Skeletal muscle tissue (tissue), 3 donors: ENCODE measurements at regions not wholly inside any gene's neighbourhood (a gene's known extent, or its start where the extent isn't known, plus 50 kb on each side); places are given as distances from the start of the nearest gene placed in this dataset.

Experiments used
- H3K27ac ChIP-seq: one replicate; pipeline ENCODE4 v1.7.0; 2013; ENCODE audit warnings: mild to moderate bottlenecking, low read depth, low read length, inconsistent platforms
- H3K27me3 ChIP-seq, 3 donors: one replicate each; pipeline ENCODE4 v1.7.0; 2013; ENCODE audit warnings: low read length in 3 of 3; ENCODE audit not compliant: control insufficient read depth in 3 of 3, insufficient read depth in 3 of 3
- H3K36me3 ChIP-seq, 3 donors: one replicate each; pipeline ENCODE4 v1.7.0; 2013; ENCODE audit warnings: low read length in 3 of 3; ENCODE audit not compliant: control insufficient read depth in 3 of 3, insufficient read depth in 3 of 3
- H3K4me1 ChIP-seq, 3 donors: one replicate each; pipeline ENCODE4 v1.7.0; 2013; ENCODE audit warnings: low read length in 3 of 3, mild to moderate bottlenecking in 3 of 3; ENCODE audit not compliant: control insufficient read depth in 3 of 3, insufficient read depth in 3 of 3
- H3K4me3 ChIP-seq, 3 donors: one replicate each; pipeline ENCODE4 v1.7.0; 2013; ENCODE audit warnings: low read length in 3 of 3
- H3K9ac ChIP-seq, 3 donors: one replicate each; pipeline ENCODE4 v1.7.0; 2013; ENCODE audit warnings: low read length in 3 of 3, mild to moderate bottlenecking in 3 of 3, moderate library complexity in 2 of 3, low read depth in 1 of 3
- H3K9me3 ChIP-seq, 3 donors: one replicate each; pipeline ENCODE4 v1.7.0; 2013; ENCODE audit warnings: low read length in 3 of 3; ENCODE audit not compliant: control insufficient read depth in 3 of 3
- donor health status: Osteomylitis.

DNA sequence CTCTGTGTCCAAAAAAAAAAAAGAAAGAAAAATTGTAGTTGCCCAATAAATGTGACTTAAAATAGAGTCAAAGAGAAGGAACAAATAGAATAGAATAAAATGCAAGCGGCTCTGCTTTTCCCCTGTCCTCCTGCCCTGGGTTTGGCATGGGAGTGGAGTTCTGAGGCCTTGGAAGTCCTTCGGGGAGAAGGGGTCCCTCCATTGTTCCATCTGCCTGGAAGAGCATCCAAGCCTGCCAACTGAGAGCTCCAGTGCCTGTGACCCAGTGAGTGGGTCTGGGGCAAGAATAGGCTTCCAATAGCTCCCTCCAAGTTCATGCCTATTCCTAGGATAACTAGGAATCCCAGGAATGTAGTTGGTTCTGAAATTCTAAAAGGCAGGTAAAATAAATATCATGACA lies 321.4 kb downstream of the MYCN start:
- no peaks in the 10 kb centered on the region for H3K27me3 ChIP-seq
- no peak overlapping the region for H3K27ac ChIP-seq
- H3K9me3 ChIP-seq, result no peaks in the 10 kb centered on the region
- H3K9ac ChIP-seq, result no peak overlapping the region
- H3K4me3 ChIP-seq, result no peak overlapping the region
- peaks cover 0 to 7% (median 3%) of the 10 kb centered on the region in 3 donors for H3K4me1 ChIP-seq
- H3K36me3 ChIP-seq, result no peaks in the 10 kb centered on the region

- H3K27me3 ChIP-seq, result no peaks in the 10 kb centered on the region
Measured at GRCh38 chr2:16261071-16261470, 320.7 kb downstream of the MYCN start.

DNA sequence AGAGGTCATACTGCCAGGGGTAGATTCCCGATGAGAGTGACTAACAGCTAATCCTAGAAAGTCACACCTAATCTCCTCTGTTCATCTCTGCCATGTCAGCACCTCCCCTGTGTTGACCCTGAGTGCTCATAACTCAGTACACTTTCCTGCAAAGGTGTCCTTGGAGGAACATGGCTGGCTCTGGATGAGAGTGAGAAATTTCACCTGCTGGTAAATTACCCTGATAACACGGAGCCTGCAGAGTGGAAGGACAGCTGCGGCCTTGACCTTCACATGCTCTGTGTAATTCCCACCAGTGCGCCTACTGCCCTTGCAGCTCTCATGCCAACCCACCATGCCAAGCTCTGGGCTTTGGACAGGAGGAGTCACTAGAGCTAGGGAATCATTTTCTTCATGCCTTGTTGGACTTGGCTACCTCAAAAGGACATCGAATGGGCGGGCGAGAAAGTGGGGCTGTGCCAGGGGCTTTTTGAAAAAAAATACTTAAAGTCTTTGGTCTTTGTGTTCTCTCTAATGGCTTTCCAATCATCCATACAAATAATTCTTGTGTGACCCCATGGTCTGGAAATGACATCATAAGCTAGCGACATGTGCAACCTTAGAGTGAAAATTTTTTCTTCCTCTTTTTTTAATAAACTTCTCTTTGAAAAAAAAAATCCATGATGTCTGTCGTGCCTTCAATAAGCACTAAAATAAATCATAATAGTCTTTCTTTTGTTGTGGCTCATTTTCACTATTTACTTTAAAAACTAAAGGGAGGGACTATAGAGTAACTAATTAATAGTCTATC lies 319.9 kb downstream of the MYCN start:
- no peak overlapping the region for H3K9ac ChIP-seq
- no peak overlapping the region for H3K4me3 ChIP-seq
- peaks cover 0 to 7% (median 3%) of the 10 kb centered on the region in 3 donors for H3K4me1 ChIP-seq
- H3K9me3 ChIP-seq, result no peaks in the 10 kb centered on the region
- H3K27ac ChIP-seq, result no peak overlapping the region
- no peaks in the 10 kb centered on the region for H3K36me3 ChIP-seq
- H3K27me3 ChIP-seq, result no peaks in the 10 kb centered on the region

More at GRCh38 chr2:16261071-16261470, 320.7 kb downstream of the MYCN start:
- H3K9ac ChIP-seq, result no peak overlapping the region
- no peaks in the 10 kb centered on the region for H3K36me3 ChIP-seq
- no peaks in the 10 kb centered on the region for H3K9me3 ChIP-seq
- H3K4me1 ChIP-seq, result peaks cover 0 to 7% (median 3%) of the 10 kb centered on the region in 3 donors
- H3K27ac ChIP-seq, result no peak overlapping the region
- H3K4me3 ChIP-seq, result no peak overlapping the region

- Histone ChIP-seq H3K36me3 (no peaks in the 10 kb centered on the region), H3K4me3 (no peak overlapping the region), H3K9ac (no peak overlapping the region), H3K27me3 (no peaks in the 10 kb centered on the region), H3K27ac (no peak overlapping the region), H3K4me1 (peaks cover 0 to 7% (median 3%) of the 10 kb centered on the region in 3 donors), H3K9me3 (no peaks in the 10 kb centered on the region)
Measured at GRCh38 chr2:16259010-16259409, 318.7 kb downstream of the MYCN start.

GRCh38 chr2:16258350-16258749 lies 318.0 kb downstream of the MYCN start:
- Histone ChIP-seq H3K4me1 (peaks cover 0 to 7% (median 3%) of the 10 kb centered on the region in 3 donors), H3K9me3 (no peaks in the 10 kb centered on the region), H3K36me3 (no peaks in the 10 kb centered on the region), H3K27me3 (no peaks in the 10 kb centered on the region), H3K27ac (no peak overlapping the region), H3K4me3 (no peak overlapping the region), H3K9ac (no peak overlapping the region)

DNA sequence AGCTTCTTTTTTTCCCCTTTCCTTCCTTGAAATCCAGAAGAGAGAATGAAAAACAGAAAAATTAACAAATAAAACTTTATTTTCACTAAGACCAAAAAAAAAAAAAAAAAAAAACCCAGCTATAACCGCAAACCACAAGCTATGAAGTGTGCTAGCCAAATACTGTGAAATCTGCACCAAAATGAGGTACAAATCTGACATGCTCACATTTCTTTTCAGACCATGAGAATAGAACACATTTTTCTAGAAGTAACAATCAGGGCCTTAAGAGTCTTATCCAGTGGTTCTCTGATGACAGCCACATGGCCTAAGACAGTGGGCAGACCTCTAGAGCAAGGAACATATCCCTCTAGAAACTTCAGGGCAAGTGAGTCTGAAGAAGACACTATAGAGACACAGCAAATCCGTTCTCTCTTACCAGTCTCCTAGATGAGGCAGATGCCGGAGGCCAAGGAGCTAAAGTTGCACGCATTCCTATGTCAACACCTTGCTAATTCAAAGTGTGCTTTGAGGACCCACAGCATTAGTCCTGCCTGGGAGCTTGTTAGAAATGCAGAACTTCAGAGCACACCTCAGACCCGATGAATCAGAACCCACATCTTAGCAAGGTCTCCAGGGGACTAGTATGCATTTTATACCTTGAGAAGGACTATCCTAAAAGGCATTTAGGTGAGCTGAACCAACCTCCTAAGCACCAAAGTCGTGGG lies 317.1 kb downstream of the MYCN start:
- Histone ChIP-seq H3K27me3 (no peaks in the 10 kb centered on the region), H3K4me1 (peaks cover 0 to 7% (median 3%) of the 10 kb centered on the region in 3 donors), H3K27ac (no peak overlapping the region)

DNA sequence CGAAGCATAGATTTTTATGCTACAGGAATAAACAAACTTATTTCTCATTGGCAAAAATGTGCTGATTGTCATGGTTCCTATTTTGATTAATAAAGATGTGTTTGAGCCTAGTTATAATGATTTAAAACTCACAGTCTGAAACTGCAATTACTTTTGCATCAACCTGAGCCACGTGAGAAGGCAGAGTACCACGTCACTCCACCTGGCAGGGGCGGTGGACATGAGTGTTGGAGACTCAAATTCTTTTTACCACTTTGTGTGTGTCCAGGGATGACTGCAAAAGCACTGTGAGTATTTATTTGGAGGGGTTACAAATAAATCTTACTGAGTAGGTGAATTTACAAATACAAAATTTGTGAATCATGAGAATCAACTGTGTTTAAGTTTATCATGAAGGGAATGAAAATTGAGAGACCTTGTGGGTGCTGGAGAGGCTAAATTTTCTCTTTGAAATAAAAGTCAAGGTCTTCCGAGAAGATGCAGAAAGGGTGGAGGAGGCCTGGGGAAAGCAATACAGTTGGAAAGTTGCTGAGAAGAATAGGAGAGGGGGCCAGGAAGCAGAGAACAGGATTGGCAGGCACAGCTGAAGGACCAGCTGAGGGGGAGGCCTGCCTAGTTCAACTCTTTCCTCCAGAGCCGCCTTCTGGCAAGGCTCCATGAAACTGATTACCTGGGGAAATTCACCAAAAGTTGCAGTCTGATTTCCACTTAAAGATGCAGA lies 316.4 kb downstream of the MYCN start:
- peaks cover 0 to 7% (median 3%) of the 10 kb centered on the region in 3 donors for H3K4me1 ChIP-seq
- H3K27ac ChIP-seq, result no peak overlapping the region
- no peaks in the 10 kb centered on the region for H3K9me3 ChIP-seq
- H3K36me3 ChIP-seq, result no peaks in the 10 kb centered on the region
- H3K9ac ChIP-seq, result no peak overlapping the region
- no peaks in the 10 kb centered on the region for H3K27me3 ChIP-seq
- no peak overlapping the region for H3K4me3 ChIP-seq

More for the DNA sequence above, 317.1 kb downstream of the MYCN start:
- no peak overlapping the region for H3K4me3 ChIP-seq
- no peak overlapping the region for H3K9ac ChIP-seq
- no peaks in the 10 kb centered on the region for H3K36me3 ChIP-seq
- H3K9me3 ChIP-seq, result no peaks in the 10 kb centered on the region

- H3K4me3 ChIP-seq, result no peak overlapping the region
- no peaks in the 10 kb centered on the region for H3K9me3 ChIP-seq
Measured at GRCh38 chr2:16255120-16255519, 314.8 kb downstream of the MYCN start.

GRCh38 chr2:16254356-16254965 lies 314.1 kb downstream of the MYCN start:
- no peak overlapping the region for H3K9ac ChIP-seq
- H3K36me3 ChIP-seq, result no peaks in the 10 kb centered on the region
- peaks cover 0 to 3% (median 0%) of the 10 kb centered on the region in 3 donors for H3K27me3 ChIP-seq
- no peak overlapping the region for H3K27ac ChIP-seq
- no peaks in the 10 kb centered on the region for H3K9me3 ChIP-seq
- no peak overlapping the region for H3K4me3 ChIP-seq
- H3K4me1 ChIP-seq, result no peaks in the 10 kb centered on the region

More at GRCh38 chr2:16255120-16255519, 314.8 kb downstream of the MYCN start:
- H3K4me1 ChIP-seq, result peaks cover 0 to 5% (median 2%) of the 10 kb centered on the region in 3 donors
- no peak overlapping the region for H3K27ac ChIP-seq
- no peaks in the 10 kb centered on the region for H3K36me3 ChIP-seq
- no peak overlapping the region for H3K9ac ChIP-seq
- H3K27me3 ChIP-seq, result peaks cover 0 to under 1% (median 0%) of the 10 kb centered on the region in 3 donors
